ENCODE measurements at regions not wholly inside any gene's neighbourhood (a gene's known extent, or its start where the extent isn't known, plus 50 kb on each side); places are given as distances from the start of the nearest gene placed in this dataset.

- DNase-seq (ENCODE audit: low spot score): no peak
- TF ChIP-seq CTCF (IDR thresholded peaks at IDR 0.05; ENCODE audit: extremely low read depth, insufficient read depth, missing control alignments): no peak
- in situ Hi-C loops (cut with MboI; ENCODE audit: low pct_unique_long_range_greater_than_20kb, low sequenced_read_pairs, unreplicated experiment): no loop called here
Observed at GRCh38 chr10:88092973-88093372, 229.5 kb downstream of the PTEN start.

- no peak for DNase-seq (ENCODE audit: low spot score)
- no peak for TF ChIP-seq CTCF (IDR thresholded peaks at IDR 0.05; ENCODE audit: extremely low read depth, insufficient read depth, missing control alignments)
- in situ Hi-C loops (cut with MboI; ENCODE audit: low pct_unique_long_range_greater_than_20kb, low sequenced_read_pairs, unreplicated experiment): no loop called here
Observed at GRCh38 chr10:88094795-88095194, 231.4 kb downstream of the PTEN start.

- no peak for DNase-seq (ENCODE audit: low spot score)
- in situ Hi-C loops (cut with MboI; ENCODE audit: low pct_unique_long_range_greater_than_20kb, low sequenced_read_pairs, unreplicated experiment): no loop called here
- TF ChIP-seq CTCF (IDR thresholded peaks at IDR 0.05; ENCODE audit: extremely low read depth, insufficient read depth, missing control alignments): no peak
Observed at GRCh38 chr10:88095223-88095721, 231.8 kb downstream of the PTEN start.

GRCh38 chr10:88095778-88096431 lies 232.5 kb downstream of the PTEN start:
- TF ChIP-seq CTCF (IDR thresholded peaks at IDR 0.05; ENCODE audit: extremely low read depth, insufficient read depth, missing control alignments): no peak
- no peak for DNase-seq (ENCODE audit: low spot score)
- in situ Hi-C loops (cut with MboI; ENCODE audit: low pct_unique_long_range_greater_than_20kb, low sequenced_read_pairs, unreplicated experiment): no loop called here

GRCh38 chr10:88097092-88097516 lies 233.7 kb downstream of the PTEN start:
- in situ Hi-C loops (cut with MboI; ENCODE audit: low pct_unique_long_range_greater_than_20kb, low sequenced_read_pairs, unreplicated experiment): no loop called here
- DNase-seq (ENCODE audit: low spot score): no peak
- no peak for TF ChIP-seq CTCF (IDR thresholded peaks at IDR 0.05; ENCODE audit: extremely low read depth, insufficient read depth, missing control alignments)

- no peak for TF ChIP-seq CTCF (IDR thresholded peaks at IDR 0.05; ENCODE audit: extremely low read depth, insufficient read depth, missing control alignments)
- in situ Hi-C loops (cut with MboI; ENCODE audit: low pct_unique_long_range_greater_than_20kb, low sequenced_read_pairs, unreplicated experiment): no loop called here
- no peak for DNase-seq (ENCODE audit: low spot score)
Observed at GRCh38 chr10:88097536-88097935, 234.1 kb downstream of the PTEN start.
